A549 (cell line): ENCODE measurements at regions not wholly inside any gene's neighbourhood (a gene's known extent, or its start where the extent isn't known, plus 50 kb on each side); places are given as distances from the start of the nearest gene placed in this dataset.

Experiments used
- ATAC-seq, 2 experiments: fragments of 200-7000 bp in 1 of 2; fragments of >200 bp in 1 of 2; cut with Nextera tagmentation in 1 of 2; cut with Tn5 transposase in 1 of 2; 3 replicates each; pipeline versions ENCODE4 v1.8.0 to v1.9.1; 2018 to 2020; ENCODE audit warnings: mild to moderate bottlenecking in 1 of 2, moderate library complexity in 1 of 2
- CTCF ChIA-PET: fragments of 300-600 bp; sonication (Branson Sonifier 250); formaldehyde crosslinking; extraction: SDS; loops from one replicate; lab custom pipeline; 2021; ENCODE audit warnings: antibody characterized with exemption, inconsistent platforms; lab: Yijun Ruan, JAX
- POLR2A ChIA-PET: fragments of 350-600 bp; formaldehyde crosslinking; extraction: SDS; loops from one replicate; lab custom pipeline; 2021; ENCODE audit warnings: antibody characterized with exemption, inconsistent platforms; lab: Yijun Ruan, JAX
- DNase-seq, 2 experiments: peaks; one replicate each; pipeline versions ENCODE4 v3.0.0 to v3.0.0-alpha.2; 2011 to 2016; ENCODE audit warnings: low read depth in 1 of 2, low spot score in 1 of 2
- FAIRE-seq: peaks from 2 replicates; lab custom pipeline; 2011; peaks lifted over from hg19 to GRCh38; lab: Jason Lieb, UNC
- H3K27ac ChIP-seq, 2 experiments: fragments of >200 bp; sonication (Bioruptor Twin); formaldehyde crosslinking; 3 replicates each; pipeline ENCODE4 v1.5.1; 2016 to 2017
- H3K4me1 ChIP-seq: fragments of >200 bp; sonication (Bioruptor Twin); formaldehyde crosslinking; 3 replicates; pipeline ENCODE4 v1.6.1; 2016
- H3K4me2 ChIP-seq: fragments of >200 bp; sonication (Bioruptor Twin); formaldehyde crosslinking; 3 replicates; pipeline ENCODE4 v1.6.1; 2016
- H3K4me3 ChIP-seq: fragments of >200 bp; sonication (Bioruptor Twin); formaldehyde crosslinking; 3 replicates; pipeline ENCODE4 v1.5.1; 2016
- H3K9me3 ChIP-seq: fragments of >200 bp; sonication (Bioruptor Twin); formaldehyde crosslinking; 3 replicates; pipeline ENCODE4 v1.6.1; 2016
- CBX8 ChIP-seq: fragments of 200-600 bp; sonication (generic); IDR thresholded peaks from 2 replicates; pipeline ENCODE4 v1.6.1; 2016
- CEBPB ChIP-seq, 2 experiments: fragments of >200 bp in 1 of 2; sonication (Bioruptor Twin) in 1 of 2; formaldehyde crosslinking in 1 of 2; IDR thresholded peaks; 2 replicates each; pipeline ENCODE4 v1.6.1; 2012 to 2016
- CHD2 ChIP-seq: fragments of 150-350 bp; IDR thresholded peaks from 2 replicates; pipeline ENCODE4 v1.6.1; 2014; ENCODE audit warnings: low read length; ENCODE audit not compliant: partially characterized antibody
- CHD4 ChIP-seq: fragments of 200-600 bp; sonication (generic); IDR thresholded peaks from 2 replicates; pipeline ENCODE4 v1.6.1; 2016; ENCODE audit warnings: antibody characterized with exemption, mild to moderate bottlenecking, borderline replicate concordance
- CTCF ChIP-seq: fragments of >200 bp; sonication (Bioruptor Twin); formaldehyde crosslinking; IDR thresholded peaks from 3 replicates; pipeline ENCODE4 v1.5.1; 2016
- EHMT2 ChIP-seq: fragments of 200-600 bp; sonication (generic); IDR thresholded peaks from 2 replicates; pipeline ENCODE4 v1.6.1; 2016; ENCODE audit warnings: antibody characterized with exemption, low read depth, mild to moderate bottlenecking, moderate library complexity
- ESRRA ChIP-seq: fragments of 150-350 bp; IDR thresholded peaks from 2 replicates; pipeline ENCODE4 v1.6.1; 2014; ENCODE audit warnings: mild to moderate bottlenecking, low read length, borderline replicate concordance
- FOXS1 ChIP-seq: fragments of 250-450 bp; sonication (Bioruptor Pico); IDR thresholded peaks from 2 replicates; pipeline ENCODE4 v1.5.0; 2020; ENCODE audit warnings: mild to moderate bottlenecking, moderate library complexity
- HDAC2 ChIP-seq: fragments of 200-600 bp; sonication (generic); IDR thresholded peaks from 2 replicates; pipeline ENCODE4 v1.6.1; 2016
- HEYL ChIP-seq: fragments of 250-450 bp; sonication (Bioruptor Pico); IDR thresholded peaks from 2 replicates; pipeline ENCODE4 v1.8.0; 2021; ENCODE audit warnings: mild to moderate bottlenecking, moderate library complexity
- HMGXB4 ChIP-seq: fragments of 250-450 bp; sonication (Bioruptor Pico); IDR thresholded peaks from 2 replicates; pipeline ENCODE4 v1.5.0; 2021; ENCODE audit warnings: mild to moderate bottlenecking, moderate library complexity, borderline replicate concordance
- HOXB5 ChIP-seq: fragments of 250-450 bp; sonication (Bioruptor Pico); IDR thresholded peaks from 2 replicates; pipeline ENCODE4 v1.5.0; 2020; ENCODE audit warnings: mild to moderate bottlenecking, moderate library complexity
- JUN ChIP-seq, 2 experiments: fragments of >200 bp; sonication (Bioruptor Twin); formaldehyde crosslinking; IDR thresholded peaks; 2 replicates in 1 of 2; 3 replicates in 1 of 2; pipeline ENCODE4 v1.6.1; 2016 to 2017
- KDM5A ChIP-seq: fragments of 200-600 bp; sonication (generic); IDR thresholded peaks from 2 replicates; pipeline ENCODE4 v1.6.1; 2016; ENCODE audit warnings: antibody characterized with exemption, mild to moderate bottlenecking
- NR3C1 ChIP-seq: fragments of >200 bp; sonication (Bioruptor Twin); formaldehyde crosslinking; IDR thresholded peaks from 3 replicates; pipeline ENCODE4 v1.6.1; 2017
- PBX3 ChIP-seq: IDR thresholded peaks from 2 replicates; pipeline ENCODE4 v1.6.1; 2012
- POLR2A ChIP-seq: IDR thresholded peaks from 2 replicates; pipeline ENCODE4 v1.6.1; 2012; ENCODE audit warnings: mild to moderate bottlenecking, low read length
- REST ChIP-seq: fragments of 200-600 bp; sonication (generic); IDR thresholded peaks from 2 replicates; pipeline ENCODE4 v1.6.1; 2016; ENCODE audit warnings: antibody characterized with exemption, mild to moderate bottlenecking, moderate library complexity
- RFX5 ChIP-seq: fragments of 450-650 bp; IDR thresholded peaks from 2 replicates; pipeline ENCODE4 v1.7.1; 2014; ENCODE audit warnings: antibody characterized with exemption, mild to moderate bottlenecking, moderate library complexity
- RNF2 ChIP-seq: fragments of 200-600 bp; sonication (generic); IDR thresholded peaks from 2 replicates; pipeline ENCODE4 v1.6.1; 2016; ENCODE audit warnings: low read depth, mild to moderate bottlenecking, antibody characterized with exemption, moderate library complexity, borderline replicate concordance
- TFCP2L1 ChIP-seq: fragments of 250-450 bp; sonication (Bioruptor Pico); IDR thresholded peaks from 2 replicates; pipeline ENCODE4 v1.5.0; 2021; ENCODE audit warnings: mild to moderate bottlenecking
- ZFP36 ChIP-seq: fragments of 450-650 bp; IDR thresholded peaks from 2 replicates; pipeline ENCODE4 v1.6.1; 2014; ENCODE audit warnings: borderline replicate concordance; ENCODE audit not compliant: partially characterized antibody
- ZNF302 ChIP-seq: fragments of 250-450 bp; sonication (Bioruptor Pico); IDR thresholded peaks from 2 replicates; pipeline ENCODE4 v1.9.0; 2021; ENCODE audit warnings: inconsistent platforms, mild to moderate bottlenecking, moderate library complexity
- WGBS: methylation state at CpG from one replicate; pipeline ENCODE4 v1.1.6; 2017; ENCODE audit errors: missing lambda C conversion rate; 5-methylcytosine and 5-hydroxymethylcytosine counted together

- no peak for TF ChIP-seq REST
- no peak for TF ChIP-seq JUN (IDR thresholded peaks at IDR 0.05)
Measured at GRCh38 chr6:74964871-74965441, 240.9 kb downstream of the COL12A1 start (continued).

- no peak overlapping the region for H3K27ac ChIP-seq
- no peak for ATAC-seq
- H3K9me3 ChIP-seq: no peaks in the 10 kb centered on the region
- CTCF ChIA-PET: no interaction called here
- WGBS: 54% methylated on average over 8 of the region's 8 CpGs
- H3K4me3 ChIP-seq: no peak overlapping the region
- DNase-seq: no peak
- FAIRE-seq: no peak
- no peaks in the 10 kb centered on the region for H3K4me1 ChIP-seq
- H3K4me2 ChIP-seq: no peak overlapping the region
- TF ChIP-seq CEBPB (IDR thresholded peaks at IDR 0.05): no peak
- no peak for TF ChIP-seq RFX5
- TF ChIP-seq POLR2A: no peak
- TF ChIP-seq ZNF302: no peak
- TF ChIP-seq CHD4: no peak
- TF ChIP-seq ESRRA: no peak
- TF ChIP-seq CBX8: no peak
- no peak for TF ChIP-seq RNF2
- no peak for TF ChIP-seq FOXS1 (CRISPR knock-in tag)
- TF ChIP-seq JUN (IDR thresholded peaks at IDR 0.05): no peak
- no peak for TF ChIP-seq CHD2
- TF ChIP-seq HEYL: no peak
- no peak for TF ChIP-seq HDAC2
- TF ChIP-seq CTCF: no peak
- no peak for TF ChIP-seq HMGXB4 (CRISPR knock-in tag)
- no peak for TF ChIP-seq EHMT2
- TF ChIP-seq, all 56 proteins: peak for 0
- POLR2A ChIA-PET: no interaction called here
Measured at GRCh38 chr6:74956559-74957428, 249.1 kb downstream of the COL12A1 start.

GRCh38 chr6:74953708-74954107, 252.1 kb downstream of the COL12A1 start:
- Histone ChIP-seq H3K4me3 (no peak overlapping the region), H3K27ac (no peak overlapping the region), H3K4me1 (no peaks in the 10 kb centered on the region), H3K9me3 (no peaks in the 10 kb centered on the region), H3K4me2 (no peak overlapping the region)
- no peak for ATAC-seq
- ChIA-PET POLR2A (no interaction called here), CTCF (no interaction called here)
- DNase-seq: no peak
- no peak for TF ChIP-seq RFX5
- TF ChIP-seq KDM5A: no peak
- TF ChIP-seq ZFP36: no peak
- TF ChIP-seq NR3C1: no peak
- TF ChIP-seq PBX3: no peak
- TF ChIP-seq TFCP2L1 (CRISPR knock-in tag): no peak
- no peak for TF ChIP-seq HMGXB4 (CRISPR knock-in tag)
- no peak for TF ChIP-seq HOXB5
- 15% methylated on average over 3 of the region's 3 CpGs for WGBS
- no peak for FAIRE-seq
